Erythroblast (primary cell): ENCODE measurements at regions not wholly inside any gene's neighbourhood (a gene's known extent, or its start where the extent isn't known, plus 50 kb on each side); places are given as distances from the start of the nearest gene placed in this dataset.
"Not testable (repeated sequence)": the region's sequence is repeated elsewhere in the genome, so short reads cannot be mapped to it uniquely, and the experiment has no call there.

ENCODE experiments used
- DNase-seq, 2 experiments: peaks; one replicate each; lab custom pipeline; 2025; lab: John Stamatoyannopoulos, UW
- GATA1 ChIP-seq: IDR thresholded peaks from 2 replicates; pipeline ENCODE4 v1.6.1; 2011; ENCODE audit warnings: low read depth, mild to moderate bottlenecking, control low read depth, low read length, moderate library complexity
- POLR2A ChIP-seq: IDR thresholded peaks from 2 replicates; pipeline ENCODE4 v1.6.1; 2011; ENCODE audit warnings: mild to moderate bottlenecking, low read length

- no peak for DNase-seq
- no peak for TF ChIP-seq GATA1
- TF ChIP-seq POLR2A = no peak
Measured at GRCh38 chrX:69431420-69431819, 72.7 kb upstream of the NALF2 start.

DNA sequence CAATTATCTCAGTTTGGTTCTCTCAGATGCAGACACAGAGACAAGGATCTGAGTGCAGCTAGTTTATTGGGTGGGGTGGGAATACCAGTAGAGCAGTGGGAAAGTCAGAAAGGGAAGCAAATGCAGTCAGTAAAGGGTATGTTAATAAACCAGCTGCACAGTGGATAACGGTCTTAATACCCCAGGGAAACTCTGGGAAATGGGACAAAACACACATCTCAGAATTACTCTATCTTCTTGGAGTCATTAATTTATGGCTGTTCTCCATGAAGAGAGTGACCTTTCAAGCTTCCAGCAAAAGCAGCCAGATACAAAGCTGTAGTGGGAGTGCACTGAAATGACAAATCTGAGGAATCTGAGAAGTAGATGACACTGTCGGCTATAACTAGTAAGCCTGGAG, 73.3 kb upstream of the NALF2 start:
- TF ChIP-seq GATA1 = no peak
- TF ChIP-seq POLR2A = no peak
- no peak for DNase-seq

GRCh38 chrX:69429339-69430015, 74.6 kb upstream of the NALF2 start:
- no peak for TF ChIP-seq POLR2A
- TF ChIP-seq GATA1 = no peak
- DNase-seq = no peak

DNA sequence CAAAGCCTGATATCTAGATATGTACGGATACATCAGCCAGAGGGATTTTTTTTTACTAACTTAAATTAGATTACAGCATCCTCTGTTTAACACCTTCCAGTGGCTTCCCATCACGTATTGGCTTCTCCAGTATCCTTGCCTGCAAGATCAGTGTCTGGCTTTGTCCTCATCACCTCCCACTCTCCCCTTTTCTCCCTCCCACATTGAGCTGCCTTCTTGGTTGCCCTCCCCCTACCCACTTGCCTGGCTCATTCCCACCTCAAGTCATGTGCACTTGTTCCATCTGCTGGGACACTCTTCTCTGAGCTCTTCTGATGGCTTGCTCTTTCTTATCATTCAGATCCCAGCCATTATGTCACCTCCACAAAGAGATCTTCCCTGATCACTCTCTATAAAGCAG, 75.9 kb upstream of the NALF2 start:
- no peak for DNase-seq
- TF ChIP-seq GATA1 (no peak), POLR2A (no peak)

DNA sequence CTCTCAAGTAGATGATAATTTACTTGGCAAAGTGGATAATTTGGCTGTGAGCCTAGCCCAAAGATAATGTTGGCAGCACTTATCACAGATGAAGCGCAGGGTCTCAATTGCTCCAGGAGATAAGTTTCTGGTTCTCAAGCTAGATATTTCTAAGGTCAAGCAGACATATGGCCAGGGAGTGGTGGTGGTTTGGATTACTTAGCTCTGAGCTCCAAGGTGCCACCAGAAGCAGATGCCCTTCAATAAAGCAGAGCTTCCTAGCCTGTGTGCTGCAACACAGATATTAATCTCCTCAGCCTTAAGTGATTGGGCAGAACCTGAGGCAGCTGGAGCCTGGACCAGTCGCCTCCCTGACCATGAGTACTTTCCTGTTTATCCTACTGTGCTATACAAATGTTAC, 79.2 kb upstream of the NALF2 start:
- DNase-seq = no peak
- TF ChIP-seq GATA1 = no peak
- TF ChIP-seq POLR2A = no peak

DNA sequence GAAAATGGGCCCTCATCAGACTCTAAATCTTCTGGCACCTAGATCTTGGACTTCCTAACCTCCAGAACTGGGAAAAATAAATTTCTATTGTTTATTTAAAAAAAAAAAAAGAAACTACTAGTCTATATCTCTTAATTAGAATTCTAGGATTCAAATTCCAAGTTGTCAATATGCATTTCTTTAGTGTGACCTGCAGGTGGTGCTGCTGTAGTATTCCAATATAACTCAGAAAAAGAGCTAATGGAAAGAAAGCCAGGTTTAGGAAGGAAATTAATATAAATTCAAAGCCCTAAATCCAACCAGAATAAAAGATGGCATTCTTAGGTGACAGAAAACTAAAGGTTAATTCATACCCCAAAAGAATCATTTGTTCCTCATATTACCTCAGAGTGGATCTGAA, 80.0 kb upstream of the NALF2 start:
- TF ChIP-seq POLR2A (no peak), GATA1 (no peak)
- DNase-seq = peak in 1 of 2 experiments; percentile 15

DNA sequence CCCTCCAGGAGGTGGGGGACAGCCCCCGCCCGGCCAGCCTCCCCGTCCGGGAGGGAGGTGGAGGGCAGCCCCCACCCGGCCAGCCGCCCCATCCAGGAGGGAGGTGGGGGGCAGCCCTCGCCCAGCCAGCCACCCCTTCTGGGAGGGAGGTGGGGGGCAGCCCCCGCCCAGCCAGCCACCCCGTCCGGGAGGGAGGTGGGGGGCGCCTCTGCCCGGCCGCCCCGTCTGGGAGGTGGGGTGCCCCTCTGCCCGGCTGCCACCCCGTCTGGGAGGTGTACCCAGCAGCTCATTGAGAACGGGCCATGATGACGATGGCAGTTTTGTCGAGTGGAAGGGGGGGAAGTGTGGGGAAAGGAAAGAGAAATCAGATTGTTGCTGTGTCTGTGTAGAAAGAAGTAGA, 81.9 kb upstream of the NALF2 start:
- DNase-seq = not testable (repeated sequence)

DNA sequence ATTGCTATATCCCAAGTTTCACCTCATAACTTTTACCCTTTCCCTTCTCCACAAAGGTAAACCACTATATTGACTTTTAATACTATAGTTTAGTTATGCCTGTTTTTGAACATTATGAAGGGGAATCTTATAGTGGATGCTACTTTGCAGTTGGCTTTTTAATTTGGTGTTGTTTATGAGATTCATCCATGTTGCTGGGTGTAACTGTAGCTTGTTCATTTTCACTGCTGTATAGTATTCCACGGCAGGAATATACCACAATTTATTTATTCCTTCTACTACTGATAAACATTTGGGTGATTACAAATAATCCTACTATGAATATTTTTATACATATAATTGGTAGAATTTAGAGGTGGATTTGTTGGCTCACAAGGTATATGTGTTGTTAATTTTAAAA, 88.4 kb upstream of the NALF2 start:
- TF ChIP-seq GATA1 = no peak
- no peak for TF ChIP-seq POLR2A
- DNase-seq = no peak

DNA sequence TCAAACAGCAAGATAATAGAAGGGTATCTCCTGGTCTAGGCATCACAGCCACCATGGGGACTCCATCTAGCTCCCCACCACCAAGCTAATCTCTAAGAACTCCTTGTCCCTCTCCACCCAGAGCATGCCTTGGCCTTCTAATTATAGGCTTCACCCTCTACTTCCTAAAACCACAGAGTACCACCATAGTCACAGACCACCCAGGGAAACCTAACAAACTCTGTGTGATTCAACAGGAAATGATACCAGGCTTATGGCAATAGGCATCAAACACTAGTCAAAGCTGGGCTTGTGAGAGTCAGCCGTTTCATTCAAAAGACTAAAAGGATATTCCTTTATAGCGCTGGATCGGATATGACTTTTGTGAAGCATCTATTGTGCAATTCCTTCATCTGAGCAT, 91.5 kb upstream of the NALF2 start:
- DNase-seq = no peak

DNA sequence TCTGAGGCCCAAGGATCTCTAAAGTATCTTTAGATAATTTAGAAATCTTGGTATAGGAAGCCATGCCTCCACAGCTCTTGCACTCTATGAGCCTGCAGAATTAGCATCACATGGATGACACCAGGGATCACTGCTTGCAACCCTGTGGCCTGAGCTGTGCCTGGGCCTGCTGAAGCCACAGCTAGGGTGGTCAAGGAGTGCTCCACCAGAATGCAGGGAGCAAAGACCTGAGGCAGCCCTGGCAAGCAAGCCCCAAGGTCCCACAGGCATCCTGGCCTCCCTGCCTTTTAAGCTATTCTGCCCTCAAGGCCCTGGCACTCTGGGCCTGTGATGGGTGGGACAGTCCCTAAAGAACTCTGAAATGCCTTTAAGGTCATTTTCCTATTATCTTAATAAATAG, 105.2 kb upstream of the NALF2 start:
- TF ChIP-seq GATA1 = no peak
- TF ChIP-seq POLR2A = no peak
- DNase-seq = no peak

More for the DNA sequence above, 91.5 kb upstream of the NALF2 start:
- TF ChIP-seq GATA1 (no peak), POLR2A (no peak)

DNA sequence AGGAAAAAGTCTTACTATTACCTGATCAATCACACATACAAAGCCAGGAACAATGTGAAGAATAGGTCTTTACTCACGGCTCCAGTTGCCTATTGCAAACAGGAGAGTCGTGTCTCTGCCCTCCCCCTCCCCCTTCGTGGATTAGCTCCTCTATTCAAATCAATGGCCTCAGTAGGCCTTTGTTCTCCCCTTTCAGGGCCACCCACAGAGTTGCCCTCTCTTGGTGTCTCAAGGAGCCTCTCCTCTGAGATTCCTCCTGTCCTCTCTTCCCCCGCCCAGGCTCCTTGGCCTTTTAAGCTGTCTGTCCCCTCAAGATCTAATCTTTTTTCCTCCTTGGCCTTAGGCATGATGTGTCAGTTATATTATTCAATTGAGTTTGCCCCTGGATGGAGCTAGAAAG, 107.2 kb upstream of the NALF2 start:
- TF ChIP-seq GATA1 (no peak), POLR2A (no peak)
- no peak for DNase-seq

GRCh38 chrX:69395306-69395705, 108.8 kb upstream of the NALF2 start:
- TF ChIP-seq POLR2A (no peak), GATA1 (no peak)
- DNase-seq = no peak

GRCh38 chrX:69389101-69389501, 115.0 kb upstream of the NALF2 start:
- no peak for DNase-seq
- TF ChIP-seq GATA1 (no peak), POLR2A (no peak)

- DNase-seq = no peak
- TF ChIP-seq POLR2A (no peak), GATA1 (no peak)
Measured at GRCh38 chrX:69388526-69388925, 115.6 kb upstream of the NALF2 start.
